ENCODE measurements at regions not wholly inside any gene's neighbourhood (a gene's known extent, or its start where the extent isn't known, plus 50 kb on each side); places are given as distances from the start of the nearest gene placed in this dataset.

DNA sequence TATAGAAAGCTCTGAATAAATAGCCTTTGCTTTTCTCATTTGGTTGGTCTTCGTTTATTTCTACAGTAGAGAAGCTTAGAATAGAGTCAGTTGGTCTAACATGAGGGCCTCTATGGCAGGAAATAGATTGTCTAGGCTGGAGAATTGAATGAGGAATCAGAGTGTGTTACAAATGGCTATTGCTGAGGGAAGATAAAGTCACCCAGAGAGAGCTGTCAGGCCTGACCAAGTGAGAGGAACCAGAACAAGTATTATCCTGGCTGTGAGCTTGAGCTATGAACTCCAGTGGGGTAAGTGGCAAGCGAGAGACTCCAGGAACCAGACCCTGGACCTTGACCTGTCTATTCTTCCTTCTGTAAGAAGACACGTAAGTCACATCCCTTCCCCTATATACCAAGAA is 353.1 kb downstream of the CD83 start:
- POLR2A ChIA-PET, result no interaction called here
- peaks cover 6 to 32% (median 17%) of the 10 kb centered on the region in 11 donors for H3K9me3 Mint-ChIP-seq
- peaks cover 8 to 21% (median 16%) of the 10 kb centered on the region in 5 donors for H3K36me3 Mint-ChIP-seq
- DNase-seq (no peak), ATAC-seq (no peak)
- Histone ChIP-seq H3K4me3 (ENCODE audit: low read length) (no peak overlapping the region), H3K27ac (ENCODE audit: low read depth, low read length) (no peak overlapping the region), H3K36me3 (ENCODE audit: control insufficient read depth in 2 of 3, insufficient read depth in 3 of 3, low read length in 3 of 3) (no peaks in the 10 kb centered on the region), H3K9me3 (ENCODE audit: control insufficient read depth in 2 of 3, low read length in 3 of 3) (peaks cover 0 to 5% (median 0%) of the 10 kb centered on the region in 3 experiments), H3K27me3 (ENCODE audit: control insufficient read depth in 2 of 2, insufficient read depth in 2 of 2, low read length in 2 of 2) (no peaks in the 10 kb centered on the region), H3K4me1 (ENCODE audit: control insufficient read depth in 2 of 2, insufficient read depth in 2 of 2, low read length in 2 of 2) (no peaks in the 10 kb centered on the region)
- no peak overlapping the region for H3K4me3 Mint-ChIP-seq
- peaks cover 0 to 5% (median 0%) of the 10 kb centered on the region in 7 donors for H3K4me1 Mint-ChIP-seq
- intact Hi-C loops (cut with micrococcal nuclease), result no loop called here
- no peaks in the 10 kb centered on the region for H3K27me3 Mint-ChIP-seq
- peak overlapping the region in 1 of 9 donors; percentile 16 for H3K27ac Mint-ChIP-seq
- CTCF ChIA-PET, result interaction anchor here (1.2 kb wide), 1 partner anchor 22 kb away, joined by 5 read pairs; no protein-coding TSS in a partner anchor

DNA sequence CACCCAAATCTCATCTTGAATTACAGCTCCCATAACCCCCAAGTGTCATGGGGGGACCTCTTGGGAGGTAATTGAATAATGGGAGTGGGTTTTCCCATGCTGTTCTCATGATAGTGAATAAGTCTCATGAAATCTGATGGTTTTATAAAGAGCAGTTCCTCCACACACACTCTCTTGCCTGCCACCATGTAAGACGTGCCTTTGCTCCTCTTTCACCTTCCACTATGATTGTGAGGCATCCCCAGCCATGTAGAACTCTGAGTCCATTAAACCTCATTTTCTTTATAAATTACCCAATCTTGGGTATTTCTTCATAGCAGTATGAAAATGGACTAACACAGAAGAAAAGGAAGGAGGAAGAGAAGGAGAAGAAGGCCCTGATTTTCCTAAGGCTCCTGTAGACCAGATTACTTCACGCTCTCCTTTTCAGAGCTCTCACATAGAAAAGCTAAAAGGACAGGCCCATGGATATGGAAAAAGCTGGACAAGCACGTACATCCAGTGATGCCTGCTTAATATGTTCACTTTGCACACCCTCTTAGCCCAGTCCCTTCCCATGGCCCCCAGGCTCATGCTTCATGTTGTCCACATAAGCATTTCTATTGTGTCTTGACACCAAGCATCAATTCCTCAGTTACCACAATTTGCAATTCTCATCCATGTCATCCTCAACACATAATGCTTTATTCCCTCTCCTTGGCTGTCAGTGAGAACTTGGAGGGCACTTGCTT is 354.8 kb downstream of the CD83 start:
- CTCF ChIA-PET, result no interaction called here

DNA sequence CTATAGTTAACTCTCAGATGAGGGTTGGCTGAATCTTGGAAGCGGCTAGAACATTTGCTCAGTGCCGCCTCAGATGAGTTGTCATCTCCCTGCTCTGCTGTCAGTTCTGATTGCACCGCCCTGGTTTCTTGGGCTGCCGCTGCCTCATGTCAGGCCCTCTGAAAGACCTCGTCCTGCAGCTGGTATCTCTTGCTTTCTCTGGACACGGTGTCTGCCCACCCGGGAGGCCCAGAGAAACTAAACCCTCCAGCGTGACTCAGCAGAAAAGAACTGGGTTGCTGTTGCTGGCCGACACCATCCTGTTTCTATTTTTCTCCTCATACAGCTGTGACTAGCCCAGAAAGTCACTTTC is 355.4 kb downstream of the CD83 start:
- peaks cover 8 to 17% (median 10%) of the 10 kb centered on the region in 5 donors for H3K36me3 Mint-ChIP-seq
- no peak overlapping the region for H3K27ac ChIP-seq (ENCODE audit: low read depth, low read length)
- peaks cover 0 to 5% (median 0%) of the 10 kb centered on the region in 3 experiments for H3K9me3 ChIP-seq (ENCODE audit: control insufficient read depth in 2 of 3, low read length in 3 of 3)
- CTCF ChIA-PET, result no interaction called here
- H3K27me3 ChIP-seq (ENCODE audit: control insufficient read depth in 2 of 2, insufficient read depth in 2 of 2, low read length in 2 of 2), result no peaks in the 10 kb centered on the region
- H3K4me1 ChIP-seq (ENCODE audit: control insufficient read depth in 2 of 2, insufficient read depth in 2 of 2, low read length in 2 of 2), result no peaks in the 10 kb centered on the region
- no peak overlapping the region for H3K4me3 Mint-ChIP-seq
- no peak overlapping the region for H3K27ac Mint-ChIP-seq
- intact Hi-C loops (cut with micrococcal nuclease), result no loop called here
- peaks cover 0 to 5% (median 0%) of the 10 kb centered on the region in 7 donors for H3K4me1 Mint-ChIP-seq
- POLR2A ChIA-PET, result no interaction called here
- no peaks in the 10 kb centered on the region for H3K27me3 Mint-ChIP-seq
- no peak overlapping the region for H3K4me3 ChIP-seq (ENCODE audit: low read length)
- ATAC-seq (no peak), DNase-seq (no peak)
- H3K36me3 ChIP-seq (ENCODE audit: control insufficient read depth in 2 of 3, insufficient read depth in 3 of 3, low read length in 3 of 3), result no peaks in the 10 kb centered on the region
- peaks cover 6 to 24% (median 12%) of the 10 kb centered on the region in 11 donors for H3K9me3 Mint-ChIP-seq

More for the DNA sequence above, 354.8 kb downstream of the CD83 start:
- intact Hi-C loops (cut with micrococcal nuclease), result no loop called here
- POLR2A ChIA-PET, result interaction anchor here (1.2 kb wide), 1 partner anchor 20 kb away, joined by 6 read pairs; no protein-coding TSS in a partner anchor
- Mint-ChIP-seq H3K27me3 (no peaks in the 10 kb centered on the region), H3K36me3 (peaks cover 8 to 20% (median 10%) of the 10 kb centered on the region in 5 donors), H3K4me1 (peaks cover 0 to 5% (median 0%) of the 10 kb centered on the region in 7 donors), H3K4me3 (no peak overlapping the region), H3K9me3 (peaks cover 6 to 30% (median 16%) of the 10 kb centered on the region in 11 donors), H3K27ac (no peak overlapping the region)
- Histone ChIP-seq H3K27ac (ENCODE audit: low read depth, low read length) (no peak overlapping the region), H3K27me3 (ENCODE audit: control insufficient read depth in 2 of 2, insufficient read depth in 2 of 2, low read length in 2 of 2) (no peaks in the 10 kb centered on the region), H3K4me1 (ENCODE audit: control insufficient read depth in 2 of 2, insufficient read depth in 2 of 2, low read length in 2 of 2) (no peaks in the 10 kb centered on the region), H3K36me3 (ENCODE audit: control insufficient read depth in 2 of 3, insufficient read depth in 3 of 3, low read length in 3 of 3) (no peaks in the 10 kb centered on the region), H3K9me3 (ENCODE audit: control insufficient read depth in 2 of 3, low read length in 3 of 3) (peaks cover 0 to 5% (median 0%) of the 10 kb centered on the region in 3 experiments), H3K4me3 (ENCODE audit: low read length) (no peak overlapping the region)
- no peak for DNase-seq
- no peak for ATAC-seq

DNA sequence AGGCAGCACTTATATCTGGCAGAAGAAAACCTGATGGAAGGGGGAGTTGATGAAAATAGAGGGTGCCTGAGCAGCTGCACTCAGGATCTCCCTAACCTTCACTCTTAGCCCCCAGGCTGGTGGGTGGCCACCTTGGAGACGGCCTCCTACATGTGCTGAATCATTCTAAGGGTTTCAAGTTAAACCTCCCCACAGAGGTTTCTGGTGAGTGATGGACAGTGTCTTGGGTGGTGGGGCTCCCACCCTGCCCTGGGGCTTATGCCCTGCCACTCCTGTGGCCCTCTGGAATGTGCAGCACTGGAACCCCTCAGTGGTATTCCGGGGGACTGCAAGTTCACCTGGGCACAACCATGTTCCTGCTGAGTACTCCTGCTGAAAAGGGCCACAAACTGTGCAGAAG is 357.2 kb downstream of the CD83 start:
- CTCF ChIA-PET, result no interaction called here
- Mint-ChIP-seq H3K36me3 (peaks cover 0 to 6% (median 0%) of the 10 kb centered on the region in 5 donors), H3K27ac (no peak overlapping the region), H3K4me1 (peaks cover 0 to 5% (median 0%) of the 10 kb centered on the region in 7 donors), H3K9me3 (peaks cover 0 to 10% (median 3%) of the 10 kb centered on the region in 11 donors), H3K4me3 (no peak overlapping the region), H3K27me3 (no peaks in the 10 kb centered on the region)
- H3K4me3 ChIP-seq (ENCODE audit: low read length), result no peak overlapping the region
- no peak overlapping the region for H3K27ac ChIP-seq (ENCODE audit: low read depth, low read length)
- no peaks in the 10 kb centered on the region for H3K9me3 ChIP-seq (ENCODE audit: control insufficient read depth in 2 of 3, low read length in 3 of 3)
- DNase-seq, result no peak
- no peak for ATAC-seq
- POLR2A ChIA-PET, result no interaction called here
- intact Hi-C loops (cut with micrococcal nuclease), result no loop called here
- H3K4me1 ChIP-seq (ENCODE audit: control insufficient read depth in 2 of 2, insufficient read depth in 2 of 2, low read length in 2 of 2), result no peaks in the 10 kb centered on the region
- no peaks in the 10 kb centered on the region for H3K27me3 ChIP-seq (ENCODE audit: control insufficient read depth in 2 of 2, insufficient read depth in 2 of 2, low read length in 2 of 2)
- H3K36me3 ChIP-seq (ENCODE audit: control insufficient read depth in 2 of 3, insufficient read depth in 3 of 3, low read length in 3 of 3), result no peaks in the 10 kb centered on the region

DNA sequence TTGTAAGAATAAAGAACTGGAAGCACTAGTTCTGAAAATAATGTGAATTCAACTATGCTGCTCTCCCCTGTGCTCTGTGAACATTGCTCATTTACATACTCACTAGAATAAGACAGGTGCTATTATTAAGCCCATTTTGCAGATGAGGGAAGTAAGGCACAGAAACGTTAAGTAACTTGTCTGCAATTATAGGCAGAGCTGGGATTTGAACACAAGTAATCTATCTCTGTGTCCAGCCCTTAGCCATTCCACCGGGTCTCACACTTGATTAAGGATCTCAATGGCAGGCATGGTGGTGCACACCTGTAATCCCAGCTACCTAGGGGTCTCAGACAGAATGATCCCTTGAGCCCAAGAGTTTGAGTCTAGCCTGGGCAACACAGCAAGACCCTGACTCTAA is 357.7 kb downstream of the CD83 start:
- H3K27ac ChIP-seq (ENCODE audit: low read depth, low read length), result no peak overlapping the region
- ChIA-PET POLR2A (no interaction called here), CTCF (no interaction called here)
- DNase-seq (no peak), ATAC-seq (no peak)
- H3K27me3 ChIP-seq (ENCODE audit: control insufficient read depth in 2 of 2, insufficient read depth in 2 of 2, low read length in 2 of 2), result no peaks in the 10 kb centered on the region
- Mint-ChIP-seq H3K27me3 (no peaks in the 10 kb centered on the region), H3K36me3 (peaks cover 0 to 6% (median 0%) of the 10 kb centered on the region in 5 donors), H3K9me3 (peaks cover 0 to 10% (median 4%) of the 10 kb centered on the region in 11 donors), H3K4me1 (peaks cover 0 to 4% (median 0%) of the 10 kb centered on the region in 7 donors), H3K27ac (no peak overlapping the region), H3K4me3 (no peak overlapping the region)
- intact Hi-C loops (cut with micrococcal nuclease), result no loop called here
- H3K4me1 ChIP-seq (ENCODE audit: control insufficient read depth in 2 of 2, insufficient read depth in 2 of 2, low read length in 2 of 2), result no peaks in the 10 kb centered on the region
- no peak overlapping the region for H3K4me3 ChIP-seq (ENCODE audit: low read length)
- H3K9me3 ChIP-seq (ENCODE audit: control insufficient read depth in 2 of 3, low read length in 3 of 3), result no peaks in the 10 kb centered on the region
- no peaks in the 10 kb centered on the region for H3K36me3 ChIP-seq (ENCODE audit: control insufficient read depth in 2 of 3, insufficient read depth in 3 of 3, low read length in 3 of 3)

DNA sequence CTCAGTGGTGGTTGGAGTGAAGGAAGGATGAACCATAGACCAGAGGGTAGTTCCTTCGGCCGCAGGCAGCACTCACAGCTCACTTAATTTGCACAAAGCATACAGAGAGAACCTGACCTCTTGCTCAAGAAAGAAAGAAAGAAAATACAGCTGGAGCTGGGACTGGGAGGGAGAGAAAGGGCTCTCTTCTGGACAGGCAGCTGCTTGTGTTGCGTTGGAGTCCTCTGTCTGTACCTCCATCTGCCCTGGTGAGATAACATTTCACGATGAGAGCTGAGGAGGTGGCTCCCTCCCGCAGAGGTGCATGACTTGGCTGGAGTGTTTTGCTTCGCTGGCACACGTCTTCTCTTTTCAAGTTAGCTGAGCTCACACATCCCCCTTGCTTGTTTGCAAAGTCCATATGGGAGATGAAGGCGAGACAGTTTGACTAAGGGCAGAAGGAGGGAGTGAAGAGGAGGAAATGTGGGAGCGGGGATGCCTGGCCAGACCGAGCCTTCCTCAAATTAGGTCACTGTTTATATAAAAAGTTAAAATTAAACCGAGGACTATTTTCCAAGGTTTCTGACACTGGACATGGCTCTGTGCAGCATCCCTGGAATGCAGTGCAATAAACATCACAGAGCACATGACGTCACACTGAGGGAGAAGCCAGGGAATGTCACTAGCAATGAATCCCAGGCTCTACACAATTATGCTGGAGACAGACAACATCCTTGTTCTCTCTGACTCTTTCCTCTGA is 359.4 kb downstream of the CD83 start:
- no peak overlapping the region for H3K4me3 Mint-ChIP-seq
- intact Hi-C loops (cut with micrococcal nuclease), result no loop called here

More for the DNA sequence above, 359.4 kb downstream of the CD83 start:
- H3K4me1 ChIP-seq (ENCODE audit: control insufficient read depth in 2 of 2, insufficient read depth in 2 of 2, low read length in 2 of 2), result no peaks in the 10 kb centered on the region
- H3K9me3 Mint-ChIP-seq, result peaks cover 0 to 10% (median 4%) of the 10 kb centered on the region in 11 donors
- ChIA-PET CTCF (no interaction called here), POLR2A (no interaction called here)
- no peak overlapping the region for H3K27ac Mint-ChIP-seq
- DNase-seq (no peak), ATAC-seq (no peak)
- no peaks in the 10 kb centered on the region for H3K27me3 Mint-ChIP-seq
- peaks cover 3 to 11% (median 4%) of the 10 kb centered on the region in 5 donors for H3K36me3 Mint-ChIP-seq
- H3K9me3 ChIP-seq (ENCODE audit: control insufficient read depth in 2 of 3, low read length in 3 of 3), result no peaks in the 10 kb centered on the region
- no peak overlapping the region for H3K27ac ChIP-seq (ENCODE audit: low read depth, low read length)
- H3K4me3 ChIP-seq (ENCODE audit: low read length), result no peak overlapping the region
- H3K36me3 ChIP-seq (ENCODE audit: control insufficient read depth in 2 of 3, insufficient read depth in 3 of 3, low read length in 3 of 3), result no peaks in the 10 kb centered on the region
- H3K27me3 ChIP-seq (ENCODE audit: control insufficient read depth in 2 of 2, insufficient read depth in 2 of 2, low read length in 2 of 2), result no peaks in the 10 kb centered on the region
- H3K4me1 Mint-ChIP-seq, result peaks cover 0 to 7% (median 0%) of the 10 kb centered on the region in 7 donors

Data from naive thymus-derived CD4-positive, alpha-beta T cell (primary cell).